SK-N-SH (cell line): ENCODE measurements at regions not wholly inside any gene's neighbourhood (a gene's known extent, or its start where the extent isn't known, plus 50 kb on each side); places are given as distances from the start of the nearest gene placed in this dataset.

Experiments
- CTCF ChIA-PET: fragments of 300-600, 350-600 bp; formaldehyde crosslinking; extraction: SDS; loops from one replicate; lab custom pipeline; 2021; lab: Yijun Ruan, JAX
- POLR2A ChIA-PET: fragments of 350-600 bp; sonication (Branson Sonifier 250); formaldehyde crosslinking; extraction: SDS; loops from one replicate; lab custom pipeline; 2020; ENCODE audit warnings: antibody characterized with exemption, inconsistent platforms; lab: Yijun Ruan, JAX
- DNase-seq: peaks from one replicate; pipeline ENCODE4 v3.0.0; 2012
- H2AFZ ChIP-seq: fragments of 200-600 bp; sonication (generic); 2 replicates; pipeline ENCODE4 v1.8.1; 2016; ENCODE audit warnings: antibody characterized with exemption, mild to moderate bottlenecking, low read depth
- H3F3A ChIP-seq: fragments of 200-600 bp; sonication (generic); replicated peaks from 2 replicates; pipeline ENCODE3; 2016; ENCODE audit warnings: antibody characterized with exemption, mild to moderate bottlenecking; ENCODE audit not compliant: insufficient read depth
- H3K27ac ChIP-seq, 2 experiments: fragments of 200-500 bp in 1 of 2; fragments of 200-600 bp in 1 of 2; sonication (Bioruptor generic) in 1 of 2; sonication (generic), shearing (Covaris generic) in 1 of 2; 2 replicates each; pipeline versions ENCODE4 v1.5.1 to v1.6.1; 2014 to 2016; ENCODE audit warnings: low read depth in 2 of 2, inconsistent platforms in 1 of 2, low read length in 1 of 2, mild to moderate bottlenecking in 1 of 2, mixed read lengths in 1 of 2
- H3K27me3 ChIP-seq: fragments of 200-600 bp; sonication (generic), shearing (Covaris generic); 2 replicates; pipeline ENCODE4 v1.6.1; 2016; ENCODE audit warnings: mixed run types; ENCODE audit not compliant: insufficient read depth
- H3K36me3 ChIP-seq, 2 experiments: fragments of 200-500 bp in 1 of 2; fragments of 200-600 bp in 1 of 2; sonication (Bioruptor generic) in 1 of 2; sonication (generic) in 1 of 2; replicated peaks in 1 of 2; 2 replicates each; pipeline versions ENCODE3 to v1.5.1; 2014 to 2016; ENCODE audit warnings: low read length in 1 of 2, mild to moderate bottlenecking in 1 of 2; ENCODE audit not compliant: insufficient read depth in 2 of 2, control insufficient read depth in 1 of 2
- H3K4me1 ChIP-seq, 2 experiments: fragments of 200-500 bp in 1 of 2; fragments of 200-600 bp in 1 of 2; sonication (Bioruptor generic) in 1 of 2; sonication (generic), shearing (Covaris generic) in 1 of 2; 2 replicates each; pipeline versions ENCODE4 v1.5.1 to v1.6.1; 2014 to 2016; ENCODE audit warnings: low read depth in 1 of 2, low read length in 1 of 2, mixed run types in 1 of 2; ENCODE audit not compliant: insufficient read depth in 2 of 2, control insufficient read depth in 1 of 2
- H3K4me2 ChIP-seq: fragments of 200-600 bp; sonication (generic), shearing (Covaris generic); 2 replicates; pipeline ENCODE4 v1.6.1; 2017; ENCODE audit warnings: mixed run types
- H3K4me3 ChIP-seq, 2 experiments: fragments of 200-500 bp in 1 of 2; fragments of 200-600 bp in 1 of 2; sonication (Bioruptor generic) in 1 of 2; sonication (generic), shearing (Covaris generic) in 1 of 2; 2 replicates each; pipeline versions ENCODE4 v1.5.1 to v1.8.1; 2014 to 2016; ENCODE audit warnings: low read depth in 2 of 2, inconsistent platforms in 1 of 2, low read length in 1 of 2, mild to moderate bottlenecking in 1 of 2, mixed read lengths in 1 of 2, moderate library complexity in 1 of 2
- H3K79me2 ChIP-seq: fragments of 200-600 bp; sonication (generic); 2 replicates; pipeline ENCODE4 v1.8.1; 2017; ENCODE audit warnings: mild to moderate bottlenecking; ENCODE audit not compliant: insufficient read depth
- H3K9ac ChIP-seq: fragments of 200-600 bp; sonication (generic); 2 replicates; pipeline ENCODE4 v1.6.1; 2017; ENCODE audit warnings: mixed run types
- H3K9me2 ChIP-seq: fragments of 200-600 bp; sonication (generic); 2 replicates; pipeline ENCODE4 v1.6.1; 2017; ENCODE audit warnings: mixed run types
- H3K9me3 ChIP-seq: fragments of 200-600 bp; sonication (generic); 2 replicates; pipeline ENCODE4 v1.6.1; 2017; ENCODE audit warnings: mixed run types, mild to moderate bottlenecking, moderate library complexity
- H4K20me1 ChIP-seq: fragments of 200-600 bp; sonication (generic); 2 replicates; pipeline ENCODE4 v1.6.1; 2017; ENCODE audit warnings: mild to moderate bottlenecking, mixed run types; ENCODE audit not compliant: insufficient read depth
- EZH2phosphoT487 ChIP-seq: fragments of 200-600 bp; sonication (generic); IDR thresholded peaks from 2 replicates; pipeline ENCODE4 v1.6.1; 2017; ENCODE audit warnings: low read depth, mixed run types, mild to moderate bottlenecking, antibody characterized with exemption, moderate library complexity, borderline replicate concordance
- FOSL2 ChIP-seq: IDR thresholded peaks from 2 replicates; pipeline ENCODE4 v1.4.0; 2012; ENCODE audit warnings: low read depth, mild to moderate bottlenecking, moderate library complexity, borderline replicate concordance
- FOXM1 ChIP-seq: IDR thresholded peaks from 2 replicates; pipeline ENCODE4 v1.4.0; 2012; ENCODE audit warnings: low read depth, mild to moderate bottlenecking
- GABPA ChIP-seq: IDR thresholded peaks from 2 replicates; pipeline ENCODE4 v1.4.0; 2012; ENCODE audit warnings: low read depth, mild to moderate bottlenecking
- JUND ChIP-seq: IDR thresholded peaks from 2 replicates; pipeline ENCODE4 v1.4.0; 2012
- MEF2A ChIP-seq: IDR thresholded peaks from 2 replicates; pipeline ENCODE4 v1.4.0; 2012; ENCODE audit warnings: low read depth, borderline replicate concordance
- MXI1 ChIP-seq: IDR thresholded peaks from 2 replicates; pipeline ENCODE4 v1.6.1; 2012; ENCODE audit warnings: mild to moderate bottlenecking, low read depth, low read length, improper control_type of control experiment
- PBX3 ChIP-seq: IDR thresholded peaks from 2 replicates; pipeline ENCODE4; 2012
- RCOR1 ChIP-seq: fragments of 150-350 bp; IDR thresholded peaks from 2 replicates; pipeline ENCODE4 v1.6.1; 2017; ENCODE audit warnings: antibody characterized with exemption, low read length
- RFX5 ChIP-seq: IDR thresholded peaks from 2 replicates; pipeline ENCODE4 v1.6.1; 2012; ENCODE audit warnings: mild to moderate bottlenecking, improper control_type of control experiment, low read length
- SIN3A ChIP-seq: IDR thresholded peaks from 2 replicates; pipeline ENCODE4 v1.6.1; 2012; ENCODE audit warnings: low read depth, mild to moderate bottlenecking, low read length, moderate library complexity, borderline replicate concordance
- SMC3 ChIP-seq: IDR thresholded peaks from 2 replicates; pipeline ENCODE4 v1.6.1; 2012; ENCODE audit warnings: low read depth, low read length, improper control_type of control experiment
- TAF1 ChIP-seq: IDR thresholded peaks from 2 replicates; pipeline ENCODE4 v1.6.1; 2012; ENCODE audit warnings: low read depth, mild to moderate bottlenecking, low read length, moderate library complexity, borderline replicate concordance
- TEAD4 ChIP-seq: IDR thresholded peaks from 2 replicates; pipeline ENCODE4 v1.4.0; 2012; ENCODE audit warnings: mild to moderate bottlenecking, borderline replicate concordance; ENCODE audit not compliant: insufficient read depth
- WGBS: methylation state at CpG from one replicate; pipeline ENCODE4 v1.1.6; 2017; ENCODE audit warnings: low lambda C conversion rate; 5-methylcytosine and 5-hydroxymethylcytosine counted together
- TF ChIP-seq, protein P1 (sequence below): fragments of 150-350 bp; IDR thresholded peaks from 2 replicates; pipeline ENCODE4 v1.6.1; 2016; ENCODE audit warnings: mild to moderate bottlenecking, low read depth, low read length
- TF ChIP-seq, protein P2 (sequence below): fragments of 200-600 bp; sonication (generic); IDR thresholded peaks from 2 replicates; pipeline ENCODE4 v1.6.1; 2017; ENCODE audit warnings: antibody characterized with exemption, mild to moderate bottlenecking, moderate library complexity

- no peaks in the 10 kb centered on the region for H3K9me2 ChIP-seq
- CTCF ChIA-PET: interaction anchor here (0.9 to 1.6 kb wide), 2 partner anchors 46 to 114 kb away, joined by 3 to 4 read pairs; no protein-coding TSS in a partner anchor
- DNase-seq: no peak
- no peak overlapping the region for H3K4me3 ChIP-seq
- no peaks in the 10 kb centered on the region for H3K36me3 ChIP-seq
- no peak overlapping the region for H2AFZ ChIP-seq
- no peaks in the 10 kb centered on the region for H3K9me3 ChIP-seq
- POLR2A ChIA-PET: no interaction called here
- no peak overlapping the region for H3K27ac ChIP-seq
- H3K27me3 ChIP-seq: no peaks in the 10 kb centered on the region
- WGBS: 45% methylated on average over 4 of the region's 4 CpGs
- H3K9ac ChIP-seq: no peak overlapping the region
- no peak overlapping the region for H3K4me2 ChIP-seq
- H3F3A ChIP-seq: no peaks in the 10 kb centered on the region
- no peaks in the 10 kb centered on the region for H3K79me2 ChIP-seq
- H4K20me1 ChIP-seq: no peaks in the 10 kb centered on the region
- TF ChIP-seq RCOR1 (no peak), EZH2phosphoT487 (no peak), RFX5 (no peak), FOSL2 (no peak), PBX3 (no peak), TAF1 (no peak), TEAD4 (no peak), JUND (no peak)
- TF ChIP-seq, protein P1, sequence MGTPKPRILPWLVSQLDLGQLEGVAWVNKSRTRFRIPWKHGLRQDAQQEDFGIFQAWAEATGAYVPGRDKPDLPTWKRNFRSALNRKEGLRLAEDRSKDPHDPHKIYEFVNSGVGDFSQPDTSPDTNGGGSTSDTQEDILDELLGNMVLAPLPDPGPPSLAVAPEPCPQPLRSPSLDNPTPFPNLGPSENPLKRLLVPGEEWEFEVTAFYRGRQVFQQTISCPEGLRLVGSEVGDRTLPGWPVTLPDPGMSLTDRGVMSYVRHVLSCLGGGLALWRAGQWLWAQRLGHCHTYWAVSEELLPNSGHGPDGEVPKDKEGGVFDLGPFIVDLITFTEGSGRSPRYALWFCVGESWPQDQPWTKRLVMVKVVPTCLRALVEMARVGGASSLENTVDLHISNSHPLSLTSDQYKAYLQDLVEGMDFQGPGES: no peak
- TF ChIP-seq, protein P2, sequence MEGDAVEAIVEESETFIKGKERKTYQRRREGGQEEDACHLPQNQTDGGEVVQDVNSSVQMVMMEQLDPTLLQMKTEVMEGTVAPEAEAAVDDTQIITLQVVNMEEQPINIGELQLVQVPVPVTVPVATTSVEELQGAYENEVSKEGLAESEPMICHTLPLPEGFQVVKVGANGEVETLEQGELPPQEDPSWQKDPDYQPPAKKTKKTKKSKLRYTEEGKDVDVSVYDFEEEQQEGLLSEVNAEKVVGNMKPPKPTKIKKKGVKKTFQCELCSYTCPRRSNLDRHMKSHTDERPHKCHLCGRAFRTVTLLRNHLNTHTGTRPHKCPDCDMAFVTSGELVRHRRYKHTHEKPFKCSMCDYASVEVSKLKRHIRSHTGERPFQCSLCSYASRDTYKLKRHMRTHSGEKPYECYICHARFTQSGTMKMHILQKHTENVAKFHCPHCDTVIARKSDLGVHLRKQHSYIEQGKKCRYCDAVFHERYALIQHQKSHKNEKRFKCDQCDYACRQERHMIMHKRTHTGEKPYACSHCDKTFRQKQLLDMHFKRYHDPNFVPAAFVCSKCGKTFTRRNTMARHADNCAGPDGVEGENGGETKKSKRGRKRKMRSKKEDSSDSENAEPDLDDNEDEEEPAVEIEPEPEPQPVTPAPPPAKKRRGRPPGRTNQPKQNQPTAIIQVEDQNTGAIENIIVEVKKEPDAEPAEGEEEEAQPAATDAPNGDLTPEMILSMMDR: no peak
- H3K4me1 ChIP-seq: peaks cover 0 to 18% of the 10 kb centered on the region in 2 experiments; a peak in 2 of 4 replicates
Measured at GRCh38 chr21:32212116-32212515, 66.7 kb downstream of the MIS18A start.

DNA sequence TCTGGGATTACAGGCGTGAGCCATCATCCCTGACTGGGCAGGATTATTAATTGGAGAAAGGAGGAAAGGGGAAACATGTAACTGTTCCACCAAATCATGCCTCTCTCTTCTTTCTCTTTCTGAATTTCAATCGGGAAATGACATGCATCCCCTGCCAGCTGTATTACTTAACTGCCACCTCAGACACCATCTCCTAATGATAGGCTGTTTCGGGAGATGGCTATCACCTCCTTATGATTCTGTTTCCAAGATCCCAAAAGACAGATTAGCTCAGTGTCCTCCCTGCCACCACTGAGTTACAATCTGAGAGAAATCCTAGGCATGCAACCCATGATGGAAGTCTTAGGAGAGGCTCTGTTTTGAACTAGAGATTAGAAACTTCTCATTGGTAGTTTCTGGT lies 67.5 kb downstream of the MIS18A start:
- Histone ChIP-seq H3K4me2 (no peak overlapping the region), H3K27me3 (no peaks in the 10 kb centered on the region), H3K9me2 (no peaks in the 10 kb centered on the region), H4K20me1 (no peaks in the 10 kb centered on the region), H3K79me2 (no peaks in the 10 kb centered on the region), H3K9me3 (no peaks in the 10 kb centered on the region), H3F3A (no peaks in the 10 kb centered on the region), H3K4me3 (no peak overlapping the region), H3K27ac (no peak overlapping the region), H2AFZ (no peak overlapping the region), H3K9ac (no peak overlapping the region), H3K36me3 (no peaks in the 10 kb centered on the region), H3K4me1 (peaks cover 0 to 26% of the 10 kb centered on the region in 2 experiments; a peak in 2 of 4 replicates)
- no peak for TF ChIP-seq TAF1
- no peak for TF ChIP-seq MEF2A
- no peak for TF ChIP-seq MXI1
- TF ChIP-seq GABPA: no peak
- TF ChIP-seq RFX5: no peak
- TF ChIP-seq SMC3: no peak
- no peak for TF ChIP-seq FOSL2
- TF ChIP-seq FOXM1: no peak
- TF ChIP-seq SIN3A: no peak
- WGBS: 43% methylated on average over 3 of the region's 3 CpGs
- DNase-seq: no peak
- ChIA-PET CTCF (no interaction called here), POLR2A (no interaction called here)
